ENCODE measurements at regions not wholly inside any gene's neighbourhood (a gene's known extent, or its start where the extent isn't known, plus 50 kb on each side); places are given as distances from the start of the nearest gene placed in this dataset.

DNA sequence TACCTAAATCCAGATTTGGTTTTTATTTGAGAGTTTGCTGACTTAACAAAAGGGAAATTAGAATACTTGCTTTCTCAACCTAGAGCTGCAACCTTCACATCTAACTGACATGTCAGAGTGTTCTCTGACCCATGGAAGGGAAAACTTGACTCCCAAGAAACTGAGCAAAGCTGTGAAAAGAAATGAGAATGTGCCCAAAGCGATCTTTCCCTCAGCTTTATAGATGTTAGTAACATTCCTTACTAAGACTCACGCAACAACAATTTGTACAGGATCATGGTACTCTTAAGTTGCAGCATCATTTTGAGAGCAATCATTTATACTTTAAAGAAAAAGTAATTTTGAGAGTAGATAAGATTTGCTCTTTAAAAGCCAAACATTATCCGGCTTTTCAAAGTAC is 117.0 kb upstream of the FBXL7 start:
- Histone ChIP-seq H3K9me3 (no peaks in the 10 kb centered on the region), H3K27ac (no peak overlapping the region), H3K36me3 (no peaks in the 10 kb centered on the region), H3K27me3 (no peaks in the 10 kb centered on the region), H3K4me1 (no peaks in the 10 kb centered on the region), H3K4me3 (no peak overlapping the region)
- intact Hi-C loops (cut with DNase I), result loop anchor here (10.0 kb wide), 1 partner anchor 442 kb away; no protein-coding TSS in a partner anchor
- no peak for DNase-seq (ENCODE audit: extremely low spot score in 2 of 2)
- TF ChIP-seq POLR2A (IDR thresholded peaks at IDR 0.05) (no peak), POLR2AphosphoS5 (IDR thresholded peaks at IDR 0.05; ENCODE audit: insufficient read depth in 1 of 2, low read depth in 1 of 2) (no peak), CTCF (IDR thresholded peaks at IDR 0.05) (no peak)

DNA sequence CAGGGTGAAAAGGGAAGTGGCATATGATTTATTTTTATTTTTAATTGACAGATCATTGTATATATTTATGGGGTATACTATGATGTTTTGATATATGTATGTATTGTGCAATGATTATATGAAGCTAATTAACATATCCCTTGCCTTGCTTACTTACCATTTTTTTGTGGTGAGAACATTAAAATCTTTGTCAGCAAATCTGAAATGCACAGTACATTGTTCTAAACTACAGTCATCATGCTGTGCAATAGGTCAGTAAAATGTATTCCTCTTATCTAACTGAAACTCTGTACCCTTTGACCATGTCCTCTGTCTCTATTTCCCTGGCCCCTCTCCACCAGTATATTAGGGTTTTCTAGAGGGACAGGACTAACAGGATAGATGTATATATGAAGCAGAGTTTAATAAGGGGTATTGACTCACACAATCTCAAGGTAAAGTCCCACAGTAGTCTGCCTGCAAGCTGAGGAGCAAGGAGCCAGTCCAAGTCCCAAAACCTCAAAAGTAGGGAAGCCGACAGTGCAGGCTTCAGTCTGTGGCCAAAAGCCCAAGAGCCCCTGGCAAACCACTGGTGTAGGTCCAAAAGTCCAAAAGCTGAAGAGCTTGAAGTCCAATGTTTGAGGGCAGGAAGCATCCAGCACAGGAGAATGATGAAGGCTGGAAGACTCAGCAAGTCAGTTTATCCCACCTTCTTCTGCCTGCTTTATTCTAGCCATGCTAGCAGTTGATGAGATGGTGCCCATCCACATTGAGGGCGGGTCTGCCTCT is 122.2 kb upstream of the FBXL7 start:
- no peaks in the 10 kb centered on the region for H3K36me3 ChIP-seq

DNA sequence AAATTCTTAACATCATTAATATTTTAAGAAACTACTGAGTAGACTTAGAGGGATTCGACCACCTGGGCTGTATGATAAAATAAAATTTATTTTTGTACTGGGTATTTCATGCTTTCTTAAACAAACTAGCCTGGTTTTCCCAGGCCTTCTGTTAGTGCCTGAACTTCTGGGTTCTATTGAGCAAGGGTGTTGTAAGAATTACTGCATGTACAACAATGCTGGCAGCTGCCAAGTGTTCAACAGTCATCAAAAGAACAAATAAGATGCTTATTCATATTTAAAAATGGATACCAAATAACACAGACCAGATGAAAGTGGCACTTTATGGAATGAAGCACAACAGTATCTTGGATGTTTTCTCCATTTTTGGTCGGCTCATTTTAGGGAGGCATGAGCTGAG is 123.2 kb upstream of the FBXL7 start:
- H3K27ac ChIP-seq, result no peak overlapping the region
- no peak for DNase-seq (ENCODE audit: extremely low spot score in 2 of 2)
- no peaks in the 10 kb centered on the region for H3K36me3 ChIP-seq
- intact Hi-C loops (cut with DNase I), result no loop called here
- H3K4me1 ChIP-seq, result no peaks in the 10 kb centered on the region
- no peak for TF ChIP-seq POLR2AphosphoS5 (IDR thresholded peaks at IDR 0.05; ENCODE audit: insufficient read depth in 1 of 2, low read depth in 1 of 2)
- TF ChIP-seq POLR2A (IDR thresholded peaks at IDR 0.05), result no peak
- TF ChIP-seq CTCF (IDR thresholded peaks at IDR 0.05), result no peak
- no peaks in the 10 kb centered on the region for H3K27me3 ChIP-seq
- H3K9me3 ChIP-seq, result no peaks in the 10 kb centered on the region
- H3K4me3 ChIP-seq, result no peak overlapping the region

More for the DNA sequence above, 122.2 kb upstream of the FBXL7 start:
- no peak for TF ChIP-seq POLR2AphosphoS5 (IDR thresholded peaks at IDR 0.05; ENCODE audit: insufficient read depth in 1 of 2, low read depth in 1 of 2)
- TF ChIP-seq POLR2A (IDR thresholded peaks at IDR 0.05), result no peak
- TF ChIP-seq CTCF (IDR thresholded peaks at IDR 0.05), result no peak
- Histone ChIP-seq H3K4me1 (no peaks in the 10 kb centered on the region), H3K4me3 (no peak overlapping the region), H3K27ac (no peak overlapping the region), H3K27me3 (no peaks in the 10 kb centered on the region), H3K9me3 (no peaks in the 10 kb centered on the region)
- no peak for DNase-seq (ENCODE audit: extremely low spot score in 2 of 2)
- intact Hi-C loops (cut with DNase I), result no loop called here

GRCh38 chr5:15376088-15376487 is 123.9 kb upstream of the FBXL7 start:
- no peaks in the 10 kb centered on the region for H3K27me3 ChIP-seq
- H3K4me1 ChIP-seq, result no peaks in the 10 kb centered on the region
- no peaks in the 10 kb centered on the region for H3K9me3 ChIP-seq
- intact Hi-C loops (cut with DNase I), result no loop called here
- H3K27ac ChIP-seq, result no peak overlapping the region
- TF ChIP-seq POLR2AphosphoS5 (IDR thresholded peaks at IDR 0.05; ENCODE audit: insufficient read depth in 1 of 2, low read depth in 1 of 2), result no peak
- TF ChIP-seq POLR2A (IDR thresholded peaks at IDR 0.05), result no peak
- no peak for TF ChIP-seq CTCF (IDR thresholded peaks at IDR 0.05)
- no peaks in the 10 kb centered on the region for H3K36me3 ChIP-seq
- DNase-seq (ENCODE audit: extremely low spot score in 2 of 2), result no peak
- H3K4me3 ChIP-seq, result no peak overlapping the region

DNA sequence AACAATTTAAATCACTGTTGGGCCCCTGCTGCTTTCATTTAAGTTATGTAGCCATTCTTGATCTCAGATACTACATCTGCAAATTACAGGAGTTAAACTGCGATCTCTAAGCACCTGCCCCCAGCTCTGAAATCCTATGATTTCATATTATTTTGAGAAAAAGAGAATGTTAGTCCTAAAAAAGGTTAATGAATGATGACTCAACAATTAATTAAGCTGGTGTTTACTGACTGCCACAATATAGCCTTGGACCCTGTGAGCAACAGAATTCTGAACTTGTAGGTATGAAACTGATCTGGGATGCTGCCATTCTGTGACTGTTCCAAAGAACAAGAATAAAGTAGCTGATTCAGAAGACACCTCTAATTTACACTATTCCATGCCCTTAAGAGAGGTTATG is 124.4 kb upstream of the FBXL7 start:
- H3K4me3 ChIP-seq, result no peak overlapping the region
- no peaks in the 10 kb centered on the region for H3K4me1 ChIP-seq
- H3K27me3 ChIP-seq, result no peaks in the 10 kb centered on the region
- TF ChIP-seq POLR2A (IDR thresholded peaks at IDR 0.05) (no peak), CTCF (IDR thresholded peaks at IDR 0.05) (no peak), POLR2AphosphoS5 (IDR thresholded peaks at IDR 0.05; ENCODE audit: insufficient read depth in 1 of 2, low read depth in 1 of 2) (no peak)
- no peak for DNase-seq (ENCODE audit: extremely low spot score in 2 of 2)
- no peaks in the 10 kb centered on the region for H3K9me3 ChIP-seq
- H3K27ac ChIP-seq, result no peak overlapping the region
- H3K36me3 ChIP-seq, result no peaks in the 10 kb centered on the region
- intact Hi-C loops (cut with DNase I), result no loop called here

Measured in vagina (tissue), 2 donors.